ENCODE measurements at regions not wholly inside any gene's neighbourhood (a gene's known extent, or its start where the extent isn't known, plus 50 kb on each side); places are given as distances from the start of the nearest gene placed in this dataset.

GRCh38 chr11:109033627-109034338 is 368.9 kb downstream of the DDX10 start (continued):
- TF ChIP-seq CHD7 (IDR thresholded peaks at IDR 0.05; ENCODE audit: insufficient replicate concordance, low read length): no peak
